Retinal pigment epithelial cell (primary cell): ENCODE measurements at regions not wholly inside any gene's neighbourhood (a gene's known extent, or its start where the extent isn't known, plus 50 kb on each side); places are given as distances from the start of the nearest gene placed in this dataset.
A peak's percentile ranks its signal among the peaks of the same experiment; 100 is the strongest.

ENCODE experiments used
- DNase-seq: peaks from one replicate; pipeline ENCODE4 v3.0.0-alpha.2; 2010; ENCODE audit warnings: low read depth
- H3K4me3 ChIP-seq: 2 replicates; pipeline ENCODE4 v1.5.1; 2011; ENCODE audit warnings: mild to moderate bottlenecking, low read length, control low read depth, moderate library complexity
- TF ChIP-seq, protein P1 (sequence below): conservative IDR thresholded peaks from 2 replicates; pipeline ENCODE4 v1.5.1; 2011; ENCODE audit warnings: low read depth, low read length, control low read depth, inconsistent platforms

DNA sequence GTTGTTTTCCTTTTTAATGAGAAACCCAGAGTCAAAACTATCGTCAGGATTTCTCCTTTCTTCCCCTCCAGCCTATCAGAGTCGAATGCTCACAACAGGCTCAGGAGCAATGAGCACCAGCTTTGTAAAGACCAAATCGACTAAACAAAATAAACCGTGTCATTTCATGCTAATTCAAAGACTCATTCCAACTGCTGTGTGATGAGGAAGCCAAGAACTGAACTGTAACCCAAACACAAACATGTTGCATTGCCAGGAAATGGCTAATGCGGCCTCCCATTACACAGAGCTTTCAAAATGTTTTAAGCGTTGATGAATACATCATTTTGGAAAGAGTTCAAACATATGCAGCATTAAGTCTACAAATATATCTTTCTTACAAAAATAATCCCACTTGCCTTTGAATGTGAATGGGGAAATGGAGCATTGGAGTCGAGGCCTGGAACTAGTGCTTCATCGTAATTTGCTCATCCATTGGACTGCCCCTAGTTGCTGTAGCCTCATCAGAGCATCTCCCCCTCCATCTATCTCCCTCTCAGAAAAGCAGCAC lies 349.5 kb downstream of the GXYLT1 start:
- no peak for DNase-seq
- no peak overlapping the region for H3K4me3 ChIP-seq
- TF ChIP-seq, protein P1, sequence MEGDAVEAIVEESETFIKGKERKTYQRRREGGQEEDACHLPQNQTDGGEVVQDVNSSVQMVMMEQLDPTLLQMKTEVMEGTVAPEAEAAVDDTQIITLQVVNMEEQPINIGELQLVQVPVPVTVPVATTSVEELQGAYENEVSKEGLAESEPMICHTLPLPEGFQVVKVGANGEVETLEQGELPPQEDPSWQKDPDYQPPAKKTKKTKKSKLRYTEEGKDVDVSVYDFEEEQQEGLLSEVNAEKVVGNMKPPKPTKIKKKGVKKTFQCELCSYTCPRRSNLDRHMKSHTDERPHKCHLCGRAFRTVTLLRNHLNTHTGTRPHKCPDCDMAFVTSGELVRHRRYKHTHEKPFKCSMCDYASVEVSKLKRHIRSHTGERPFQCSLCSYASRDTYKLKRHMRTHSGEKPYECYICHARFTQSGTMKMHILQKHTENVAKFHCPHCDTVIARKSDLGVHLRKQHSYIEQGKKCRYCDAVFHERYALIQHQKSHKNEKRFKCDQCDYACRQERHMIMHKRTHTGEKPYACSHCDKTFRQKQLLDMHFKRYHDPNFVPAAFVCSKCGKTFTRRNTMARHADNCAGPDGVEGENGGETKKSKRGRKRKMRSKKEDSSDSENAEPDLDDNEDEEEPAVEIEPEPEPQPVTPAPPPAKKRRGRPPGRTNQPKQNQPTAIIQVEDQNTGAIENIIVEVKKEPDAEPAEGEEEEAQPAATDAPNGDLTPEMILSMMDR = no peak

DNA sequence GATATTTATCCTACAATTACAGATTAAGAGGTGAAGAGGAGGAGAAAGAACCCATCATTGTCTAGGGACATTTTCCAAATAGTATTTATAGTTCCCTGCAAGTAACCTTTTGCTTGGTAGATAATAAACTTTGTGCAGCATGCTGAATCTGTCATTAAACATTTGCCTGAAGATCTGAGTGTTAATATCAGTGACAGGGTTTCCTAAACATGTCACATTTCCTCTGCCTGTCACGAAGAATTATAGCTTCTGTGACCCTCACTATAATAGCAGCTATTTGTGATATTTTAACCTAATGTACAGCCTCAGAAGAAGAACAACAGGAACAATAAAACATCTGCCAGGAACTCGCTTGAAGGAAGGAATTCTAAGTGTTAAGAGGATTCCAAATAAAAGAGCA lies 350.3 kb downstream of the GXYLT1 start:
- no peak overlapping the region for H3K4me3 ChIP-seq
- TF ChIP-seq, protein P1 = no peak
- DNase-seq = no peak

DNA sequence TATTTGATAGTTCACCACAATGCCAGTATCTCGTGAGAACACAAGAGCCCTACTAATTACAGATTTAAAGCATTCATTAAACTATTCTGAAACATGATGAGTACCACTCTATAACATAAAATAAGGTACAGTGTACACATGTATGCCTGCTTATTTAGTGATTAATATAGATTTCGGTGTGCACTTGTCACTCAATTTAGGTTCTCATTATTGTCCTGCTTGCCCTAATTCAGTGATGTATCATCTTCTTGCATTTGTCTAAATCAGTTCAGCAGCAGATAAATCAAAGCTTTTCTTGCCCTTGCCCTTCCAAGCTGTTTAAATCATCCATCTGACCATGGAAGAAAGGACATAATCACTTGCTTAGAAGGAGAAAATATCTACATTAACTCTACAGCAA lies 359.7 kb downstream of the GXYLT1 start:
- no peak for DNase-seq
- TF ChIP-seq, protein P1 = no peak
- no peak overlapping the region for H3K4me3 ChIP-seq

DNA sequence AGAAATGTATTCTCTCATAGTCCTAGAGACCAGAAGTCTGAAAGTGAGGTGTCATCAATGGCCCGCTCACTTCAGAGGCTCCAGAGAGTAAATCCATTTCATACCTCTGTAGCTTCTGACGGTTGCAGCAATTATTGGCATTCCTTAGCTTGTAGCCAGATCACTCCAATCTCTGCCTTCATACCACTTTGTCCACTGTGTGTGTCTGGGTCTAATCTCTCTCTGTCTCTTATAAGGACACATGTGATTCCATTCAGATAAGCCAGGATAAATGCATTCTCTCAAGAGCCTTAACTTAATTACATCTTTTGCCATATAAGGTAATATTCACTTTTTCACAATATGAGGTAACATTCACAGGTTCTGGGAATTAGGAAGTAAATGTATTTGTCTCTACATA lies 365.7 kb downstream of the GXYLT1 start:
- peak; percentile 4 for DNase-seq
- H3K4me3 ChIP-seq = no peak overlapping the region
- TF ChIP-seq, protein P1 = no peak

DNA sequence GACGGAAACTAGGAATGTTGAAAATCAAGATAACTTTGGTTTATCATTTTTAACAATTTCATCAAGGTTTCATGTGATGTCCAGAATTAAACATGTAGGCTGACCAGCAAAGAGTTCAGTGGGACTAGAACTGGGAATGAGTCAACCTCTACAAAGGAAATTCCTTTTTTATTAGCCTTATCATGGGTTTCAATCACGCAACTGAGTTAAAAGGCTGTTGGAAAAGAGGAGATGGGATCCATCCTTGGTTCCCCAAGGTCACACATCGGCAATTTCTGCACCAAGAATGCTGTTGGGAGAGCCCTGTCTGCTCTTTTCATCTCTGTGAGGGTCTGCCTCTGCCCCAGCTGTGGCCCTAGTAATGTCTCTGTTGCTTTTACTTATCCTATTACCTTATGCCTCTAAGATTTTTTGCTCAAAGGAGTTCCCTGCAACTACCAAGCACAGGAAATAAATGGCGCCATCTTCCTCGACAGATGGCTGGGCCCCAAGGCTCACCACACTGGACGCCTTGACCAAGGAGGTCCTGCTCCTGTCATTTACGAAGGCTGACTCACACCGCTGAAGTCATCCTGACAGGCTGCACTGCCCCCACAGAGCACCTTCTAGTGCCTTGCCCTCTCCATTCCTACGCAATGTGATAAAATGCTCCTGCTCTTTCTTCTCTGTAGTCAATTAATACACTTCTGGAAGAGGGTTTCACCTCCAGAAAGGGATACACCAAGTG lies 367.4 kb downstream of the GXYLT1 start:
- TF ChIP-seq, protein P1 = no peak
- no peak overlapping the region for H3K4me3 ChIP-seq
- no peak for DNase-seq

DNA sequence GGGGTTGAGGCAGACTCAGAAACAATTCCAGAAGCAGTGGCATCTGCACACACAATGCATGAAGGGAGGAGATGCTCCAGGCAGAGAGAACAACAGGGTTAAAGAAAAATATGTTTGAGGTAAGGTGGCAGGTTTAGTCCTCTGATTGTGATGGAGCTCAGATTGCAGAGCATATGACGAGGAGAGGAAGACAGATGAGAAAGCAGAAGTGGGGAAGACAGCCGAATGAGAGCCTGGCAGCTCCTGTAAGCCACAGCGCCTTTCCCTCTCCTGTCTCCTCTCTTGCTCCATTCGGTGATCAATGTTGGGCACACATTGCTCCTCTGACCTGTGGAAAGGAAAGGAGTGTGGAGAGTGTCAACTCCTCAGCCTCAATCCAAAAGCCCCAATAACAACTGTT lies 372.2 kb downstream of the GXYLT1 start:
- DNase-seq = no peak
- no peak overlapping the region for H3K4me3 ChIP-seq
- TF ChIP-seq, protein P1 = no peak

DNA sequence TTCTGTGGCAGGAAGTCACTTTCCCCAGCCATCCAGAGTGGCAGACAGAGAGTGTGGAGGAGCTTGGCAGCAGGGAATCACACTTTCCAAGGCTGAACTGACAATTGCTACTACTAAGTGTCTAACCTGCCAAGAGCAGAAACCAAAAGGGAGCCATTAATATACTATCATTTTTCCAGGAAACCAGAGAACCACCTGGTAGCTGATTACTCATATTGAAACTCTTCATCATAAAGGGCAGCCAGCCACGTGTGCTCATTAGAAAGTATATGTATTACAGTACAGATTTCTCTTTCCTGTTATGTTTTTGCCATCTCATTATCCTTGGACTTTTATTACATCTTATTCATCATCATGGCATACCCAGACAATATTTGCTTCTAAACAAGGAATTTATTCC lies 374.9 kb downstream of the GXYLT1 start:
- no peak overlapping the region for H3K4me3 ChIP-seq
- TF ChIP-seq, protein P1 = no peak
- no peak for DNase-seq
